HG03378 (cell line): ENCODE measurements at regions not wholly inside any gene's neighbourhood (a gene's known extent, or its start where the extent isn't known, plus 50 kb on each side); places are given as distances from the start of the nearest gene placed in this dataset.
"Not testable (repeated sequence)": the region's sequence is repeated elsewhere in the genome, so short reads cannot be mapped to it uniquely, and the experiment has no call there.

ENCODE experiments used
- ATAC-seq: cut with Tn5 transposase; IDR thresholded peaks from one replicate; pipeline ENCODE4 v1.9.1; 2021; ENCODE audit warnings: mild to moderate bottlenecking, moderate library complexity; ENCODE audit not compliant: unreplicated experiment

DNA sequence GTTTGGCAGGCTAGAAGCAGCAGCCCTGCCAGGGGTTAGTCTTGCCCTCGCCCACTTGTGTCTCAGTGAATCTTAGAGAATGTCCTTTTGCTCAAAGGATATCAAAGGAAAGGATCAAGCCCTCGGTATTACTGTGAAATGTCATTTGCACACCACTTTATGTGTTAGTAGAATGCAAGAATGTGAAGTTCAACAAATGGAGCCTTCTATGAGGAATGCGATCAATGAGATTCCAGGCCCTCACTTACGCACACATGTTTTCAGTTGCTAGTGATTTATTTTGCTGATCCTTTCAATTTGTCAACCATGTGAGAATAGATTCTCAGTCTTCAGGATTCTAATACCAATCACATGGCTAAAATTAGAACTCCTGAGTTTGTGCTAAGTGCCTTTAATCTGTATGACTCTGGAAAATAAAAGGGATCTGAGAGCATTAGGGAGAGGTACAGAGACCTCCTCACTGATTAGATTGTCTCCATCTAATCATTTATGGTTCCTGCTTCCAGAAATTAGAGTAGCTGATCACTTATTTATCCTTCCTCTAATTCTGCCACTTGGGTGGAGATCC lies 123.0 kb upstream of the SP4 start:
- ATAC-seq = no peak

DNA sequence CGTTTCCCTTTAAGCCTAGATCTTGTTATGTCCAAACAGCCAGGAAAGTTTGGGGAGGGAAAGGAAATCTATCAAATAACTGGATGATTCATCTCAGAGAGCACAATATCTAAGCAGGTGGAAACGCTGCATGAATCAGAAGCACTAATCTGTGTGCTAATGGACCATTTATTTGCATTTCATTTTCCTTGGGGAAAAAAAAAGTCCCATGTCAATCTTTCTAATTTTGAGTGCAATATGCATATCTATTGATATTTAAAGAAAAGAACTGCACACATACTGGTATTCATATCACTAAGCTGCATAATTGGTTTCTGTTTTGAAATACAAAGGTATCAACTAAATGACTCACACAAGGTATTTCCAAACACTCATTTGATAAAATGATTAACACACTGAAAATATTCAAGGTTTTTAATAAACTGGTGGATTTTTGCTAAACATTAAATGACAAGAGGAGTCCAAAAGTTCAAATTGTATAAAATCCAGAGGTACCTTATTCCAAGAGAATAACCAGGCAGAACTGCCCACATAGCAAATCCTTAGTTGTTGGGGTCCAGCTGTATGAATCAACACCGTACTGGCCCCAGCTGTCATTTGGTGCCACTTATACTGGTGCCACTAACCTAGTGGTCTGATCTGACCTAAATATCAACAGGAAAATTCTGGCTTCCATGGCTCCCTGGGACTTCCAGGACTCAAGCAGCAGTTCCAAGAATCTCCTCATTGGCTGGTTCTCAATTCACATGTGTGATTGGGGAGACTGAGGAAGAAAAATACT lies 122.2 kb upstream of the SP4 start:
- no peak for ATAC-seq

DNA sequence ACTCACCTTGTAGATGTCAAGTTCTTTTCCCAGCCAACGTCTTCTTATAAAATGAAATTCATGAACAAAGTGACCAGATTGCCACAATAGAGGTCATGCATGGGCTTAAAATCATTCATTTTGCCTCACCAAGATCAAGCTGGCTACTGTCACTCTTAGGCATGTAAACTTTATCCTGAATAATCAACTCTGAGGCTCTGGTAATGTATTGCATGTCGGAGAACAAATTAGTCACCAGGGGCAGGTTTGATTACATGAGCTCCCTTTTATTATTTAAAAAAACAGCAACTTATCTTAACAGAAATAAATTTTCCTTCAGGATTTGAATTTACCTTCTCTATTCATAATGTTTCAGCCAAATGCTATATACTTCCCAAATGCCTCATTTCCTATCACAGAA lies 112.9 kb upstream of the SP4 start:
- no peak for ATAC-seq

- ATAC-seq = no peak
Measured at GRCh38 chr7:21317966-21318915, 109.6 kb upstream of the SP4 start.

GRCh38 chr7:21318916-21319270 lies 109.0 kb upstream of the SP4 start:
- no peak for ATAC-seq

GRCh38 chr7:21326241-21326640 lies 101.6 kb upstream of the SP4 start:
- no peak for ATAC-seq

DNA sequence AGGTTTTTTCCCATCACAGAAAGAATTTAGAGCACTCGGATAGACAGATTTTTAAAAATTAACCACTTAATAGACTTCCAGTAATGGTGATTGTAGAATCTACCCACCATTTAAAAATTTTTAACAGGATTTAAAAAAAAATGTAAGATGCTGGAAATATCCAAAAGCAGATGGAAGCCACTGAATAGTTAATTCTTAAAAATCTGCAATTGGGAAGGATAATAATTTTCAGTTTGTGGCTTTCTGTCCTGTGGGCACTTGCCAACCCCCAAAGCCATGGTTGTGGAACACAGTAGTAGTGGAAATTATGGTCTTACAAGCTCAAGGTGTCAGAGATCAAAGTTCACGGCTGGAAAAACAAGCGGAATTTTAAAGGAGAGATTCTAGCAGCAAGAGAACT lies 101.0 kb upstream of the SP4 start:
- no peak for ATAC-seq

DNA sequence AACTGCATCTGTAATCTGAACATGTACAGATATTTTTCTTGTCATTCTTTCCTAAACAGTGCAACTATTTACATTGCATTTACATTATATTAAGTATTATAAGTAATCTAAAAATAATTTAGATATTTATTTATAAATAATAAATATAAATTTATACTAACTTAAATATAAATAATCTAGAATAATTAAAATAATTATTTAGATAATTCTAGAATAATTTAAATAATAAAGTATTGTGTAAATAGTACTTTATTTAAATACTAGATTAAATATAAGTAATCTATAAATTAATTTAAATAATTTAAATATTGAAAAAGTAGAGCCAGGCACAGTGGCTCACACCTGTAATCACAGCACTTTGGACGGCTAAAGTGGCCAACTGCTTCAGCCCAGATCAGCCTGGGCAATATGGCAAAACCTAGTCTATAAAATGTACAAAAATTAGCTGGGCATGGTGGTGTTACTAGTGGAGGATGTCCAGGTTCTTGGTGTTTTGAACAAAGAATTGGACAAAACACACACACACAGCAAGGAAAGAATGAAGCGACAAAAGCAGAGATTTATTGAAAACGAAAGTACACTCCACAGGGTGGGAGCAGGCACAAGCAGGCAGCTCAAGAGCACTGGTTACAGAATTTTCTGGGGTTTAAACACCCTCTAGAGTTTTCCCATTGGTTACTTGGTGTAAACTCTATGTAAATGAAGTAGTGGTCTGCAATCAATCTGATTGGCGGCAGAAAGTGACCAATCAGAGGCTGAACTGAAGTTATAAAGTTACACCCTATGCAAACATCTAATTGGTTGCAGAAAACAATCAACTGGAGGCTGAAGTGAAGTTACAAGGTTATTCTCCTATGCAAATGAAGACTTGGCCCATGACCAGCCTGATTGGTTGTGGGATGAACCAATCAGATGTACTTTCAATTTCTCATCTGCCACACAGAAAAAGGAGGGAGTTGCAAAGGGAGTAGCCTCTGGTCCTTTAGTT lies 100.2 kb upstream of the SP4 start:
- ATAC-seq = no peak

DNA sequence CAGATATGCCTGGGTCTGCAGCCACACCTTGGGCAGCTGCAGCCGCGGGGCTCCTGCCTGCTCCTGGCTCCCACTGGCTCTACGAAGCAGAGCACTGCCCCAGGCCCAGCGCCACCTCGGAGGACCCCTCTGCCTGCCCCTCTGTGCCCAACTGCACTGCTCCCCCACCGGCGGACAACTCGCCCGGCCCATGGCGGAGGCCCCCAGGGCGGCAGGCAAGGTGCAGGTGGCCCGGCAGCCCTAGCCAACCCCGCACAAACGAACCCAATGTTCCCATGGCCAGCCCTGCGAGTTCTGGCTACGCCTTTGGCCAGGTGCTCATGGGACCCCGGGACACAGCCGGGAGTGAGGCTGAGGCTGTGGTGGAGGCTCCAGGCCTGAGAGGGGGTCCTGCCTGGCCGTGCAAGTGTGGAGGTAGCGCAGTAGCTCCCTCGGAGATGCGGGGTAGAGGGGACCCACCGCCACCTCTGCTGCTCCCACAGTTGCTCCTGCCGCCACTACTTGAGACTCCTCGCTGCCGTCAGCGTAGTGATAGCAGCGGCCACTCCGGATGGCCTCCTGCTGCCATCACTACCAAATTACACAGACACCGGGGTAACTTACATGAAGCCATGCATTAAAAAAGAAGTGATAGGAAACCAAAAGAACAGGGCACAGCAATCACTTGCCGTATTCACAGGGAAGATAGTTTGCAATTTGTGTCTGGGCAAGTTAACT lies 97.3 kb upstream of the SP4 start:
- ATAC-seq = no peak

DNA sequence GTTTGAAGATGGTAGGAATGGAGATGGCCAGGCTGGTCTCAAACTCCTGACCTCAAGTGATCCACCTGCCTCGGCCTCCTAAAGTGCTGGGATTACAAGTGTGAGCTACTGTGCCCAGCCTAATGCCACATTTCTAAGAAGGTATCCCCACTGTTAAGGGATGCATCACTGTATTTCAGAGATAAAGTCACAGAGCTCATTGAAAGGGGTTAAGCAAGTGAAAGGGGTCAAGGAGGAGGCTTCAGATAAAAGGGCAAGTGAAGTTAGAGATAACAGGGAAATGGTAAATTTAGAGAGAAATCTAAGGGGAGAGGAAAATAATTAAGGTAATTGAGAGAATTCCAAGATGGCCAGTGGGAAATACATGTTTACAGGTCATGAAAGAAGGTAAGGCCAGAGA lies 93.0 kb upstream of the SP4 start:
- no peak for ATAC-seq

- ATAC-seq = no peak
Measured at GRCh38 chr7:21336743-21337142, 91.1 kb upstream of the SP4 start.

DNA sequence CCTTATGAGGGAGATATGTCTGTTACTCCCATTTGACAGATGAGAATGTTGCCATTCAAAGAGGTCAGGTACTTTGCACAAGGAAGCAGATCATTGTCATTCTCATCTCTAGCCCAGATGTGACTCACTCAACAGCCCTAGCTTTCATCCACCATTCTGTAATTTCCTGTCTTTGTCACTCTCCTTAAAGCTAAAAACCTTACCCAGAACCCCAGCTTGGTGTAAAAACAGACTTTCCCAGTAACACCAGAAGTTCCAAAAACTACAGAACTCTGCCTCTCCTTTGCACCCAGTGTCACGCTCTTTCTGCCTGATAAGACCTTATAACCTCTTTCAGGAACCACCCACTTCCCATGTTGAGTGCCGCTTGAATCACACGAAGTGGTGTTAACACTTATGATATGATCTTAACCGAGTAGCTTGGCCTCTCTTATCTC lies 89.1 kb upstream of the SP4 start:
- ATAC-seq = peak; percentile 47

GRCh38 chr7:21344900-21345299 lies 83.0 kb upstream of the SP4 start:
- ATAC-seq = not testable (repeated sequence)

DNA sequence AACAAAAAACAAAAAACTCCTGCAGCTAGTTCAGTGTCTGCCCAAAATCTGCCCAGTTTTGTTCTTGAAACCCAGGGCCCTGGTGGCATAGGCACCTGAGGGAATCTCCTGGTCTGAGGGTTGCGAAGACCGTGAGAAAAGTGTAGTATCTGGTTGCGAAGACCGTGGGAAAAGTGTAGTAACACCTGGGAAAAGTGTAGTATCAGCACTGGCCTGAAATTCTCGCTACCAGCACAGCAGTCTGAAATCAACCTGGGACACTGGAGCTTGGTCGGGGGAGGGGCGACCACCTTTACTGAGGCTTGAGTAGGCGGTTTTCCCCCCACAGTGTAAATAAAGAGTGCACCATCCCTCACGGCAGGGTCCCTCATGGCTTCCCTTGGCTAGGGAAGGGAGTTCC lies 82.5 kb upstream of the SP4 start:
- no peak for ATAC-seq

DNA sequence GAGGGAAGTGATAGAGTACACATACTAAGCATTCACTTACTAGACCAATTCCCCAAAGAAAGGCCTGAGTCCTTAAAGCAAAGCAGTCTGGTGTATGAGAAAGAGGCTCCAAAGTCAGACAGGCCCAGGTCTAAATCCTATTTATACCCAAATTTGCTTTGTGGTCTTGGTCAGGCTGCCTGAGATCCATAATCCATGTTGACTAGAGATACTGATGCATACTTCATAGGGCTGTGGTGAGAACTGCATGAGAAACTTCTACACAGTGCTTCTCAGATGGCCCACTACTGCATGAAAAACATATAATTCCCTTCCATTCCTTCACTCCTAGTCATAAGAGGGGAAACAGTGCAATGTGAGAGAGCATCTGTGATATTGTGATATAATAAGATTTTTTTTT lies 81.6 kb upstream of the SP4 start:
- no peak for ATAC-seq

DNA sequence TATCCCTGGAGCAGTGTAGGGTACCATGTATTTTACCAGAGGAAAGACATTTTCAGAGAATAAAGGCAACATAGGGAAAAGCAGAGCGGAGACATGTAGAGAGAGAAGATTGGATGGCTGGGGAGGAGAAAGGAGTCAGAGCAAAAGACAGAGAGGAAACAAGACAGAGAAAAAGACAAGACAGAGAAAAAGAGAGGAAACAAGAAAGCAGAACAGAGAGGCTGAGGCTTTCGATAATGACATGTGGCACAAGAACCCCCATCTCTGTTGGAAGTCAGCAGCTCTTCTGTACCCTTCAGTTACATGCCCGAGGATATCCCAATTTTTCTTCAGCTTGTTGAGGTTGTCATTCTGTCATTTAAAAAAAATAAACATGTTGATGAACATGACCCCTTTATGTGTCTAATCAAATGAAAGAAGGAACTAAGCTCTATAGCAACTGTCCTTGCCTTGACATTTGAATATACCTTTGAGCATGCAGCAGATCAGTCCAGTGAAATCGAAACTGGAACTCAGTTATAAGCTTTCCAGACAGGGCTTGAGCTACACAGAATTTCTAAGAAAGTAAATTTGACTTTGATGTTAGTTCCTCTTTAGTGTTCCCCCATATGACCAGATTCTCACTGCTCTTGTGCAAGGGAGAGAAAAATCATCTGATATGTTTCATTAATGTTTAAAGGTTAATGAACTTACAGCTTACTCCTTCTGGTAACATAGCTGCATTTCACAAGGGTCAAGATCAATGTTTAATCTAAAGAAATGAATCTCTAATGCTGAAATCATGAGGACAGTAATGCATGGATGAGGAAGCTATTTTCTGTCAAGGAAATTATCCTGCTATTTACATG lies 75.1 kb upstream of the SP4 start:
- peak; percentile 84 for ATAC-seq

DNA sequence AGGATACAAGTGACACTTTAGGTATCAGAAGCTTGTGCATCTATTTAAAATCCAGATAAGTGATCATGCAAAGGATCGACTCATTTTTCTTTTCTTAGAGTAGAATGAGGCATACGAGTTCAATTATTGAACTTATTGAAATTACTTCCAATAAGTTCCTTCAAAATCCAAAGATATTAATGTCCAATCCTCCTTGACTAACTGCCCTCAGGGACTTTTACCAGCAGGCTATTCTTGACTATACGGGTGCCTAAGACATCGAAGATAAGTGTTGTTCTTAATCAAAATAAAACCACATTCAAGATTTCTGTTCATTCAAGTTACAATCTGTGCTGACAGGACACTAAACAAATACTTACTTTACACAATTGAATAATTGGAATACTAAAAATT lies 74.5 kb upstream of the SP4 start:
- no peak for ATAC-seq

- ATAC-seq = no peak
Measured at GRCh38 chr7:21354284-21354683, 73.6 kb upstream of the SP4 start.

DNA sequence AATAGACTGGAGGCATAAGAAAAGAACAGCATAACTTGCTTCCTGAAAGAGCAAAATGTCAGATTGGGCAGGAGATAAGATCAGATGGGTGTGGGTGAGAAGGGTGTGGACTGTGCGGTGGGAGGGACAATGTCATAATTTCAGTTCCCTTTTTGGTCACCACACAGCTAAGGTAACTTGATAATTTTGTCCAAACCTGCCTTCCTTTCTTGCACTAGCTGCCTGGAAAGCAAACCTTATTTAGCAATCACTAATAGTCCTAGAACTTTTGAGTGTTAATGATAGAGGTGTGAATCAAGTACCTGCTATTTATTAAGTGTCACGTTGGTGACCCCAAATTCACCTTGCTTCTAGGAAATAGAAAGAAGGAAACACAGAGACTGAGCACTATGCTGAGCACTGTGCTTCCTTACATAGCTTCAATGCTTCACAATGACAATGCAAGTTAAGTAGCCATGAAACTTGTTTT lies 72.4 kb upstream of the SP4 start:
- ATAC-seq = peak; percentile 86
